WTC11 (cell line): ENCODE measurements at regions not wholly inside any gene's neighbourhood (a gene's known extent, or its start where the extent isn't known, plus 50 kb on each side); places are given as distances from the start of the nearest gene placed in this dataset.
A peak's percentile ranks its signal among the peaks of the same experiment; 100 is the strongest.

Experiments used
- ATAC-seq: fragments of 200-7000 bp; cut with Tn5 transposase; 2 replicates; pipeline ENCODE4 v1.10.0; 2021; ENCODE audit warnings: mild to moderate bottlenecking, moderate library complexity
- CTCF ChIA-PET: fragments of 300-600 bp; sonication (Branson Sonifier 250); formaldehyde crosslinking; loops from one replicate; lab custom pipeline; 2021; ENCODE audit warnings: antibody characterized with exemption; lab: Charles Lee
- POLR2A ChIA-PET: fragments of 350-600 bp; sonication (Branson Sonifier 250); formaldehyde crosslinking; loops from one replicate; lab custom pipeline; 2021; ENCODE audit warnings: antibody characterized with exemption; lab: Charles Lee
- DNase-seq: peaks from one replicate; pipeline ENCODE4 v3.0.0; 2021; ENCODE audit warnings: low spot score
- H3K27ac Mint-ChIP-seq: 2 replicates; pipeline ENCODE4 v1.8.0; 2021; ENCODE audit warnings: mixed read lengths
- H3K27me3 Mint-ChIP-seq: 2 replicates; pipeline ENCODE4 v1.8.0; 2021; ENCODE audit warnings: low read depth, mild to moderate bottlenecking, moderate library complexity, mixed read lengths
- H3K36me3 Mint-ChIP-seq: 2 replicates; pipeline ENCODE4 v1.8.0; 2021; ENCODE audit warnings: mixed read lengths
- H3K4me1 Mint-ChIP-seq: 2 replicates; pipeline ENCODE4 v1.8.0; 2022; ENCODE audit warnings: mixed read lengths
- H3K4me3 Mint-ChIP-seq: 2 replicates; pipeline ENCODE4 v1.8.0; 2021; ENCODE audit warnings: mild to moderate bottlenecking, moderate library complexity, mixed read lengths
- H3K9me3 Mint-ChIP-seq: 2 replicates; pipeline ENCODE4 v1.8.0; 2021; ENCODE audit warnings: mixed read lengths
- ATF6 ChIP-seq: sonication (generic); formaldehyde crosslinking; IDR thresholded peaks from 2 replicates; pipeline ENCODE4 v1.8.1; 2023; ENCODE audit warnings: mild to moderate bottlenecking, missing genetic modification reagents
- CBFB ChIP-seq: sonication (generic); formaldehyde crosslinking; IDR thresholded peaks from 2 replicates; pipeline ENCODE4 v1.8.1; 2022; ENCODE audit warnings: mild to moderate bottlenecking, low read depth, missing genetic modification reagents
- ERG ChIP-seq: fragments of 250-450 bp; sonication (Bioruptor Pico); IDR thresholded peaks from 2 replicates; pipeline ENCODE4 v1.8.0; 2021; ENCODE audit warnings: mild to moderate bottlenecking
- ESRRA ChIP-seq: sonication (generic); formaldehyde crosslinking; IDR thresholded peaks from 2 replicates; pipeline ENCODE4 v1.8.1; 2022; ENCODE audit warnings: mild to moderate bottlenecking, missing genetic modification reagents, borderline replicate concordance
- ETV6 ChIP-seq: sonication (generic); formaldehyde crosslinking; IDR thresholded peaks from 2 replicates; pipeline ENCODE4 v1.8.1; 2022; ENCODE audit warnings: mild to moderate bottlenecking, missing genetic modification reagents
- FOXJ3 ChIP-seq: sonication (generic); formaldehyde crosslinking; IDR thresholded peaks from 2 replicates; pipeline ENCODE4 v1.9.0; 2021; ENCODE audit warnings: missing genetic modification reagents, mild to moderate bottlenecking, borderline replicate concordance
- GTF2I ChIP-seq: fragments of 250-450 bp; sonication (Bioruptor Pico); conservative IDR thresholded peaks from 2 replicates; pipeline ENCODE4 v1.4.0; 2021; ENCODE audit warnings: mild to moderate bottlenecking
- IRF1 ChIP-seq: sonication (generic); formaldehyde crosslinking; IDR thresholded peaks from 2 replicates; pipeline ENCODE4 v1.8.0; 2023; ENCODE audit warnings: missing genetic modification reagents
- NFATC4 ChIP-seq: fragments of 250-450 bp; sonication (Bioruptor Pico); IDR thresholded peaks from 2 replicates; pipeline ENCODE4 v1.9.0; 2021; ENCODE audit warnings: mild to moderate bottlenecking
- NFE2L1 ChIP-seq: sonication (generic); formaldehyde crosslinking; IDR thresholded peaks from 2 replicates; pipeline ENCODE4 v1.8.1; 2023; ENCODE audit warnings: missing genetic modification reagents
- PREB ChIP-seq: sonication (generic); formaldehyde crosslinking; IDR thresholded peaks from 2 replicates; pipeline ENCODE4 v1.8.1; 2022; ENCODE audit warnings: mild to moderate bottlenecking, missing genetic modification reagents, moderate library complexity, borderline replicate concordance
- TCF7 ChIP-seq: sonication (generic); formaldehyde crosslinking; IDR thresholded peaks from 2 replicates; pipeline ENCODE4 v1.8.0; 2022; ENCODE audit warnings: mild to moderate bottlenecking, low read depth, missing genetic modification reagents, moderate library complexity
- TEAD4 ChIP-seq: sonication (generic); formaldehyde crosslinking; IDR thresholded peaks from 2 replicates; pipeline ENCODE4 v1.8.0; 2022; ENCODE audit warnings: mild to moderate bottlenecking, missing genetic modification reagents
- ZMAT4 ChIP-seq: fragments of 250-450 bp; sonication (Bioruptor Pico); IDR thresholded peaks from 2 replicates; pipeline ENCODE4 v1.9.0; 2021; ENCODE audit warnings: mild to moderate bottlenecking
- ZNF219 ChIP-seq: sonication (generic); formaldehyde crosslinking; IDR thresholded peaks from 2 replicates; pipeline ENCODE4 v1.8.0; 2023; ENCODE audit warnings: missing genetic modification reagents, mild to moderate bottlenecking, borderline replicate concordance
- ZNF232 ChIP-seq: sonication (generic); formaldehyde crosslinking; IDR thresholded peaks from 2 replicates; pipeline ENCODE4 v1.8.0; 2022; ENCODE audit warnings: mild to moderate bottlenecking, missing genetic modification reagents
- ZNF263 ChIP-seq: sonication (generic); formaldehyde crosslinking; IDR thresholded peaks from 2 replicates; pipeline ENCODE4 v1.8.1; 2022; ENCODE audit warnings: low read depth, mild to moderate bottlenecking, moderate library complexity, missing genetic modification reagents
- ZNF317 ChIP-seq: sonication (generic); formaldehyde crosslinking; IDR thresholded peaks from 2 replicates; pipeline ENCODE4 v1.8.1; 2023; ENCODE audit warnings: low read depth, mild to moderate bottlenecking, moderate library complexity, missing genetic modification reagents, borderline replicate concordance
- ZNF396 ChIP-seq: fragments of 250-450 bp; sonication (Bioruptor Pico); IDR thresholded peaks from 2 replicates; pipeline ENCODE4 v1.8.0; 2021; ENCODE audit warnings: mild to moderate bottlenecking, moderate library complexity, borderline replicate concordance
- ZNF423 ChIP-seq: fragments of 250-450 bp; sonication (Bioruptor Pico); IDR thresholded peaks from 2 replicates; pipeline ENCODE4 v2.1.2; 2022; ENCODE audit warnings: mild to moderate bottlenecking, moderate library complexity
- ZNF532 ChIP-seq: fragments of 250-450 bp; sonication (Bioruptor Pico); IDR thresholded peaks from 2 replicates; pipeline ENCODE4 v1.9.0; 2021; ENCODE audit warnings: mild to moderate bottlenecking, borderline replicate concordance

GRCh38 chr2:16303761-16304160 is 361.9 kb downstream of the CYRIA start (continued):
- TF ChIP-seq ERG (CRISPR knock-in tag) (no peak), PREB (no peak), ESRRA (CRISPR knock-in tag) (no peak), ZNF263 (CRISPR knock-in tag) (no peak)

GRCh38 chr2:16303273-16303577 is 362.4 kb downstream of the CYRIA start:
- ATAC-seq: peak; percentile 46
- Mint-ChIP-seq H3K36me3 (peaks cover 8% of the 10 kb centered on the region; the same call in 1 of the 2 replicates), H3K9me3 (peaks cover 24% of the 10 kb centered on the region), H3K4me3 (no peak overlapping the region), H3K27ac (no peak overlapping the region; the same call in 1 of the 2 replicates), H3K4me1 (peaks cover 25% of the 10 kb centered on the region), H3K27me3 (no peaks in the 10 kb centered on the region)
- ChIA-PET POLR2A (interaction anchor here (1.1 kb wide), 1 partner anchor 85 kb away, joined by 3 read pairs; no protein-coding TSS in a partner anchor), CTCF (interaction anchor here (0.7 to 2.2 kb wide), 12 partner anchors 10 to 364 kb away, joined by 3 to 15 read pairs (median 3); partner anchors contain the start of gene MYCN)
- no peak for TF ChIP-seq CBFB (CRISPR knock-in tag)
- 0 out of 2 replicates have a peak, but pooled peaks have one; percentile 27 for TF ChIP-seq ETV6 (CRISPR knock-in tag)
- DNase-seq: no peak

- ATAC-seq (peak; percentile 36), DNase-seq (no peak)
- Mint-ChIP-seq H3K27ac (no peak overlapping the region), H3K36me3 (peaks cover 8% of the 10 kb centered on the region; the same call in 1 of the 2 replicates), H3K4me3 (no peak overlapping the region), H3K4me1 (peaks cover 25% of the 10 kb centered on the region), H3K27me3 (no peaks in the 10 kb centered on the region), H3K9me3 (peaks cover 24% of the 10 kb centered on the region)
- ChIA-PET CTCF (interaction anchor here (0.8 to 2.2 kb wide), 11 partner anchors 10 to 363 kb away, joined by 3 to 15 read pairs (median 5); partner anchors contain the start of gene MYCN), POLR2A (interaction anchor here (1.1 kb wide), 1 partner anchor 84 kb away, joined by 3 read pairs; no protein-coding TSS in a partner anchor)
- TF ChIP-seq ZNF219 (CRISPR knock-in tag): no peak
- no peak for TF ChIP-seq ZNF396 (CRISPR knock-in tag)
- TF ChIP-seq ZNF317 (CRISPR knock-in tag): no peak
- TF ChIP-seq ATF6 (CRISPR knock-in tag): no peak
- TF ChIP-seq TEAD4: no peak
- no peak for TF ChIP-seq NFATC4 (CRISPR knock-in tag)
- TF ChIP-seq ZNF232 (CRISPR knock-in tag): no peak
- TF ChIP-seq NFE2L1: no peak
- no peak for TF ChIP-seq TCF7
- no peak for TF ChIP-seq ZNF423 (CRISPR knock-in tag)
- no peak for TF ChIP-seq ZNF532
- no peak for TF ChIP-seq FOXJ3 (CRISPR knock-in tag)
- TF ChIP-seq GTF2I (CRISPR knock-in tag): no peak
- TF ChIP-seq ZMAT4 (CRISPR knock-in tag): no peak
- TF ChIP-seq IRF1 (CRISPR knock-in tag): no peak
Observed at GRCh38 chr2:16302431-16303272, 362.3 kb downstream of the MYCN start.
